ENCODE measurements at regions not wholly inside any gene's neighbourhood (a gene's known extent, or its start where the extent isn't known, plus 50 kb on each side); places are given as distances from the start of the nearest gene placed in this dataset.
"Not testable (repeated sequence)": the region's sequence is repeated elsewhere in the genome, so short reads cannot be mapped to it uniquely, and the experiment has no call there.

GRCh38 chr10:70967591-70968587 lies 79.5 kb upstream of the PCBD1 start:
- DNase-seq = no peak

DNA sequence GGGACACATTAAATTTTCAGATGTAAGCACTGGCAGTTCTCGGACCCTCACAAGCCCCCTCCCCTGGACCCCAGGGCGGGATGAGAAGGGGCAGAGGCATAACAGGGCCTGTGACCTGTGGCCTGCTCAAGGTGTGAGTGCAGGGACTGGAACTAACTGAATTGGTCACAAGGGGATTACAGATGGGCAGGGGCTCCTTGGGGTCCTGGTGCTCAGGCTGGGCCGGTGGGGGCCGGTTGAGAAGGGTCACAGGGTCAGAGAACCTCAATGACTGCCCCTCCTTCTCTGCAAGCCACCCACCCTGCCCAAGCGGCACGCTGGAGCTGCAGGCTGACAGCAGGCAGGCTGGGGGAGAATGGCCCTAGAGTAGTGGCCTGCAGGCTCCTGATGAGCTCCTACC lies 80.8 kb upstream of the PCBD1 start:
- DNase-seq = no peak

DNA sequence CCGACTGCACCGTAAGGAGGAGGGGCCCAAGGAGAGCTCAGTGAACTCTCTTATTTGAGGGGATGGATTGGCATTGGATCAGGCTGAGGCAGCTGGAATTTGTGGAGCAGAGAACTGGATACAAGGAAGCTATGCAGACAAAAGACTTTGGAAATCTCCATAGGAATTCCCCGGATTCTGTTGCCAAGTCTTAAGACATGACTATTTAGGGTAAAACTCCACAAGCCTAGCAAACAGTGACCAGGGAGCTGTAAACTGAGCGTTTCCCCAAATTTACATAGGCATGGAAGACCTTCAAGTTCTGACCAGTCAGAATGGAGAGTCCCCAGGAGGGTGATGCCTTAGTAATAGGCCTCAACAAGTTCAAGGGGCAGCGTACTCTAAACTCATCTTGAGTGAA lies 82.5 kb upstream of the PCBD1 start:
- no peak for DNase-seq

- no peak for DNase-seq
Observed at GRCh38 chr10:70973275-70973674, 84.9 kb upstream of the PCBD1 start.

DNA sequence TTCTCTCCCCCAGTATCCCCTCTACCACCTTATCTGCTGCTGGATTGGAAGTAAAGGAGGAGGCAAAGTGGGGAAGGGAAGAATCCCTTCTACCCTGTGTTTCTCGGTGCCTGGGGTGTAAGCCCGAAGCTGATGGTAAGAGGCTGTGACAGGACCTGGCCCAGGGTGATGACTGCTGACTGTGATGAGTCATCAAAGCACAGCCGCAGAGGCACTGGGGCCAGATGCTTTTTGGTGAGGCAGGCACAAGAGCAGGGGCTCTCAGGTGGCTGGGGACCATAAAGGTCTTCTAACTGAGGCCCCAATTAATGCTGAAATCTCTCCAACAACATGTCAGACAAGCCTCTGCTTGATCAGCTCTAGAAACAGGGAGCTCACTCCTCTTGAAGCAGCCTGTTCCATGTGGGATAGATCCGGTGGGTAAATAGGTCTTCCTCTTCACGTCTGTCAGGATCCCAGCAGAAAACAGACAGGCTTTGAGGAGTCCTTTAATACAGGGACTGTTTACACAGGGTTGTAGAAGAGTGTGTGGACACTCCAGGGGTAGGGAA lies 86.1 kb upstream of the PCBD1 start:
- no peak for DNase-seq

DNA sequence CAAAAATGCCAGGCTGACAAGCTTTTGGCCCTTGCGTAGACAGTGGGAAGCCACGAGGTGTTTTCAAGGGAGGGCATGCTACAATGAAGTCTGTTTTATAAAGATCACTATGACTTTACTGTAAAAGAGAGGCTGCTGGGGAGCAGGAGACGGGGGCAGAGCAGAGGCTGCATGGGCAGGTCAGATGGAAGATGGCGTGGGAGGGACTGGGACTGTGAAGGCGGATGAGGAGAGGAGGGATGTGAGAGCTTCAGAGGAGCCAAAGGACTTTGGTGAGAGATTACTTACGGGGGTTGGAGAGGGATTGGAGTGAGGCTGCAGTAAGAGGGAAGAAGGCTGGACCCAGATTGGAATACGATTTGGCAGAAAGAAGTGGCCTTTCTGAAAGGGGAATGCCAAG lies 86.6 kb upstream of the PCBD1 start:
- no peak for DNase-seq

GRCh38 chr10:70976063-70976695 lies 87.8 kb upstream of the PCBD1 start:
- no peak for DNase-seq

- DNase-seq = no peak
Observed at GRCh38 chr10:70977625-70978024, 89.3 kb upstream of the PCBD1 start.

DNA sequence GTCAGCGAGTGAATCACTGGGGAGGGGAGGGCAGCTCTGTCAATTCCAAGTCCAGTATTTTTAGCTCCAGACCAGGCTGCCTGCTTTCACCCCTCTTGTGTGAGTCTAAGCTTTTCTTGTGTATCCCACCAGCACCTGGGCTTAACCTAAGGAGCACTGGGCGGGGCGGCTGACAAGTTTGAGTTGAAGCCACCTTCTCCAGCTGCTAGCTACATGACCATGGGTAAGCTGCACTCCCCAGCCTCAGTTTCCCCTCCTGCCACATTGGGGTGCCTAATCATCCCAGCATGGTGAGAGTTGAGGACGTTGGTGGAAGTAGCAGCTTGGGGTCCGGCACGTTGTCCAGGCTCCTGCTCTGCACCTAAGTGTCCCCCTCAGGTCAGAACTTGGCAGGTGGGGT lies 89.8 kb upstream of the PCBD1 start:
- no peak for DNase-seq

DNA sequence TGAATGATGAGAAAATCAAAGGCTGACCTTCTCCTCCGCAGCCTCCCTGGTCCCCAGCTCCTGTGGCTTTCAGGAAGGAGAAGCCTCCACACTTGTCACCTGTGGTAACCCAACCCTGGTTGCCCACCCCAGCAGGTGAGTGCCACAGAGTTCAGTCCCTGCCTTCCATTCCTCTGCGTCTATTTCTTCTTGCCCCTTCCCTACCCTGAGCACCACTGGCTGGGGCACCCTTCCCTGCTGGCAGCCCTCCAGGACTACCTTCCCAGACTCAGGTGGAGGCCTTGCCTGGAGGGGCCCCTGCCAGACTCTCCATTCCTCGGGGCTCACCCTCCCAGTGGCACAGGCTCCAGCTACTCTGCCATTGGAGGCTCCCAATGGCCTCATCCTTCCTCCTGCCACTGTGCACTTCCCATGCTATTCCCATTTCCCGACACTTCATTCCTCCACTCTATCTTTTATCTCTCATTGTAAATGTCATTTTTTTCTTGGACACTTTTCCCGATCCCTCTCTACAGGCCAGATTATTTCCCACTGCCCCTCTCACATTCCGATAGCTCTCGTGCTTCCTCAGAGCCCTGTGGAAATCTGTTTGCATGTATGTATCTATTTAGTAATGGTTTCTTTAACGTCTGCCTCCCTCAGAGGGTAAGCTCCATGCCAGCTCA lies 90.6 kb upstream of the PCBD1 start:
- DNase-seq = no peak

DNA sequence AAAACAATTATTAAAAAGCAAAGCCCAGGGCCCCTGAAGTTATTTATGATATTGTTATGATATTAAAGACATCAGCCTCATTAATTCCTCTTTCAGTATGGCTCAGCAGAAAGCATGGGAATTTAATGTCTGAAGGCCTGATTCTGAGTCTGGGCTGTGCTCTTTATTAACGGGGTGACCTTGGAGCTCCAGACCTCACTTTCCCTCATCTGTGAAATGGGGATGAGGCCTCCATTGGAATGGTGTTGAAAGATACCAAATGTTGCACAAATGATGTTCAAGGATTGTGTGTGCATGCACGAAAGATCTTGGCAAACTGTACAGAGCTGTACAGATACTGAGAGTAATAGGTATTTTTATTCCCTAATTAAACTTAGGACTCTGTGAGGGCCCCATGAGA lies 92.3 kb upstream of the PCBD1 start:
- no peak for DNase-seq

- no peak for DNase-seq
Observed at GRCh38 chr10:70981171-70981836, 92.9 kb upstream of the PCBD1 start.

DNA sequence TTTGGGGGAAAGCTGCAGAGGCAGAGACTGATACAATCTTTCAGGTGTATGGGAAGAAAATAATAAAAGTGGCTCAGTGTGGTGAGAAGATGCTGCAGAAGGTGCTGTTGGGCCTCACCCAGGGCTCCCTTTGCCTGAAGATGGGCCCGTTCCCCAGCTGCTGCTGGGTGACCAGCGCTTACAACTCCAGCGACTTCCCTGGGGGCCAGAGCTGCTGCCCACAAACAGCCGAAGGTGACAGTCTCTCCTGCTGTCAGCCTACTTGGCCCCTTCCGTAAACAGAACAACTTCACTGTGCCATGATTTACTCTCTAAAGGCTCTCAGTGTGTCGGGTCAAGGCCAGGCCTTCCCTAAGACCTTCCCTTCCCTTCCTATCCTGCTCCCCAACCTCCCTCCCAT lies 93.6 kb upstream of the PCBD1 start:
- DNase-seq = no peak

GRCh38 chr10:70982443-70982842 lies 94.1 kb upstream of the PCBD1 start:
- no peak for DNase-seq

GRCh38 chr10:70984986-70985722 lies 96.8 kb upstream of the PCBD1 start:
- no peak for DNase-seq

DNA sequence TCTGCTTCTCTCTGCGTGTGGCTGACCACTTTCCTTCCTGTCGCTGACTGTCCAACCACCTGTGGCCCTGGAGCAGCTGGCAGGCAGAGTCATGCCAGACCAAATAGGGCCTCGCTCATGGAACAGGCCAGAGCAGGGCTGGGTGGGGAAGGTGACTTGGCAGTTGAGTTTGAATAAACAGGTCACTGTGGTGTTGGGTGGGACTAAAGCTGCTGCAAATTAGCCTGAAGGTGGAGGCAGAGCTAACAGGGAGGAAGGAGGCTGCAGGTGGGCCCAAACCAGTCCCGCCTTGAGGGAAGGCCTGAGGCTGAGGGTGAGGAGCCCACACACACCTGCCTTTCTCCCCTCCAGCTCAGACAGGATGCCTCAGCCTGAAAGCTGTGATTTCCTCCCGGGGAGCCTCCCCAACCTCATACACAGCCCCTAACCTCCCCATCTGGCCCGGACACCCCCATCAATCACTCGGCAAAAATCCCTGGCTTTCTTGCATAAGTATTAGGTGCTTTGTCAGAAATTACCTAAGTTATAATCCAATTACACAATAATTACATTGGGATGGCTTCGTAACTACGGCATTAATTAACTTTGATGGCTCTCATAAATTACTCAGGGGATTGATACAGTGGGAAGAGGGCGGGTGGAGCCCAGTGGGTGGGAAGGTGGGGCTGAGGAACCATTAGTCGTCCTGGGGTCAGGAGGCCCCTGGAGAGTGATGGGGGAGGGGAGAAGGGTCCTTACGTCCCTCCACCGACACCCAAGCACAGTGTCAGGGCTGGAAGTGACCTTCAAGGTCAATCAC lies 97.7 kb upstream of the PCBD1 start:
- DNase-seq = no peak

GRCh38 chr10:70986623-70986950 lies 98.2 kb upstream of the PCBD1 start:
- DNase-seq = no peak

GRCh38 chr10:70987396-70988130 lies 99.2 kb upstream of the PCBD1 start:
- DNase-seq = no peak

GRCh38 chr10:70990156-70990555 lies 101.8 kb upstream of the PCBD1 start:
- DNase-seq = not testable (repeated sequence)

- DNase-seq = no peak
Observed at GRCh38 chr10:70990681-70991080, 102.3 kb upstream of the PCBD1 start.
